HG02970 (cell line): ENCODE measurements at regions not wholly inside any gene's neighbourhood (a gene's known extent, or its start where the extent isn't known, plus 50 kb on each side); places are given as distances from the start of the nearest gene placed in this dataset.

Source experiments
- ATAC-seq: cut with Tn5 transposase; IDR thresholded peaks from one replicate; pipeline ENCODE4 v1.9.1; 2021; ENCODE audit warnings: mild to moderate bottlenecking, moderate library complexity, moderate number of reproducible peaks; ENCODE audit not compliant: unreplicated experiment, low FRiP score

GRCh38 chr5:99929067-99929805, 605.9 kb upstream of the FAM174A start:
- ATAC-seq: no peak

GRCh38 chr5:99928490-99928889, 606.7 kb upstream of the FAM174A start:
- ATAC-seq: no peak

- ATAC-seq: no peak
Observed at GRCh38 chr5:99926463-99926862, 608.7 kb upstream of the FAM174A start.

- no peak for ATAC-seq
Observed at GRCh38 chr5:99922386-99922785, 612.8 kb upstream of the FAM174A start.

- ATAC-seq: no peak
Observed at GRCh38 chr5:99911971-99912370, 623.2 kb upstream of the FAM174A start.

- ATAC-seq: no peak
Observed at GRCh38 chr5:99906776-99907175, 628.4 kb upstream of the FAM174A start.

- ATAC-seq: no peak
Observed at GRCh38 chr5:99901972-99902371, 633.2 kb upstream of the FAM174A start.

- no peak for ATAC-seq
Observed at GRCh38 chr5:99900302-99900852, 634.8 kb upstream of the FAM174A start.

GRCh38 chr5:99879791-99880511, 655.2 kb upstream of the FAM174A start:
- ATAC-seq: no peak

- ATAC-seq: no peak
Observed at GRCh38 chr5:99878830-99879229, 656.3 kb upstream of the FAM174A start.

- ATAC-seq: no peak
Observed at GRCh38 chr5:99866740-99867139, 668.4 kb upstream of the FAM174A start.

GRCh38 chr5:99865159-99865558, 670.0 kb upstream of the FAM174A start:
- no peak for ATAC-seq

- no peak for ATAC-seq
Observed at GRCh38 chr5:99835791-99836190, 699.4 kb upstream of the FAM174A start.

- no peak for ATAC-seq
Observed at GRCh38 chr5:99827136-99827535, 708.0 kb upstream of the FAM174A start.

GRCh38 chr5:99817796-99818195, 717.4 kb upstream of the FAM174A start:
- ATAC-seq: no peak

- no peak for ATAC-seq
Observed at GRCh38 chr5:99814321-99815063, 720.7 kb upstream of the FAM174A start.

GRCh38 chr5:99808657-99809230, 726.4 kb upstream of the FAM174A start:
- no peak for ATAC-seq

GRCh38 chr5:99807346-99807745, 727.8 kb upstream of the FAM174A start:
- no peak for ATAC-seq

GRCh38 chr5:99795031-99795430, 740.1 kb upstream of the FAM174A start:
- no peak for ATAC-seq

GRCh38 chr5:99788482-99788881, 746.7 kb upstream of the FAM174A start:
- no peak for ATAC-seq

- no peak for ATAC-seq
Observed at GRCh38 chr5:99775189-99775588, 760.0 kb upstream of the FAM174A start.
